ENCODE measurements at regions not wholly inside any gene's neighbourhood (a gene's known extent, or its start where the extent isn't known, plus 50 kb on each side); places are given as distances from the start of the nearest gene placed in this dataset.

- no peak for TF ChIP-seq MAX (IDR thresholded peaks at IDR 0.05)
- TF ChIP-seq CTCF (IDR thresholded peaks at IDR 0.05), result no peak
- no peak for TF ChIP-seq MYC (IDR thresholded peaks at IDR 0.05; ENCODE audit: borderline replicate concordance, low read length)
- TF ChIP-seq RFX5 (IDR thresholded peaks at IDR 0.05), result no peak
- no peak for TF ChIP-seq MAFK (IDR thresholded peaks at IDR 0.05; ENCODE audit: partially characterized antibody)
- TF ChIP-seq NR3C1 (IDR thresholded peaks at IDR 0.05), result no peak
- TF ChIP-seq MAZ (IDR thresholded peaks at IDR 0.05; ENCODE audit: borderline replicate concordance, low read depth, low read length), result no peak
- no peak for TF ChIP-seq SMC3 (IDR thresholded peaks at IDR 0.05)
- no peak for TF ChIP-seq TP53 (CRISPR knock-in tag; IDR thresholded peaks at IDR 0.05)
- TF ChIP-seq CEBPB (IDR thresholded peaks at IDR 0.05), result no peak
- no peak for TF ChIP-seq BHLHE40 (IDR thresholded peaks at IDR 0.05; ENCODE audit: low read depth, low read length)
- no peak for TF ChIP-seq RCOR1 (IDR thresholded peaks at IDR 0.05; ENCODE audit: low read depth, low read length)
Measured at GRCh38 chr11:97850701-97851100, 1170.0 kb upstream of the CNTN5 start.

Measured in A549 (cell line).